ENCODE measurements at regions not wholly inside any gene's neighbourhood (a gene's known extent, or its start where the extent isn't known, plus 50 kb on each side); places are given as distances from the start of the nearest gene placed in this dataset.

- Histone ChIP-seq H3K9me3 (no peaks in the 10 kb centered on the region), H3K36me3 (no peaks in the 10 kb centered on the region), H3K27ac (no peak overlapping the region), H3K4me1 (no peaks in the 10 kb centered on the region), H3K27me3 (no peaks in the 10 kb centered on the region), H3K4me3 (no peak overlapping the region)
- DNase-seq = peak in 1 of 2 donors; percentile 24
- peak; percentile 34 to 86 for ATAC-seq (ENCODE audit: low FRiP score in 2 of 2)
- TF ChIP-seq POLR2AphosphoS5 (IDR thresholded peaks at IDR 0.05) = no peak
- no peak for TF ChIP-seq EP300 (IDR thresholded peaks at IDR 0.05)
- WGBS, 2 donors = 32 to 48% methylated on average over 4 of the region's 4 CpGs
Measured at GRCh38 chr9:117825609-117826347, 121.6 kb downstream of the TLR4 start.

GRCh38 chr9:117826837-117827236 lies 122.6 kb downstream of the TLR4 start:
- no peaks in the 10 kb centered on the region for H3K9me3 ChIP-seq
- no peaks in the 10 kb centered on the region for H3K4me1 ChIP-seq
- H3K27ac ChIP-seq = no peak overlapping the region
- 46 to 53% methylated on average over 3 of the region's 3 CpGs for WGBS, 2 donors
- ATAC-seq (ENCODE audit: low FRiP score in 2 of 2) = no peak
- no peaks in the 10 kb centered on the region for H3K27me3 ChIP-seq
- TF ChIP-seq POLR2AphosphoS5 (IDR thresholded peaks at IDR 0.05) = no peak
- no peak for TF ChIP-seq CTCF (IDR thresholded peaks at IDR 0.05)
- TF ChIP-seq POLR2A (IDR thresholded peaks at IDR 0.05) = no peak
- TF ChIP-seq EP300 (IDR thresholded peaks at IDR 0.05) = no peak
- no peaks in the 10 kb centered on the region for H3K36me3 ChIP-seq
- no peak for DNase-seq
- no peak overlapping the region for H3K4me3 ChIP-seq

- no peaks in the 10 kb centered on the region for H3K9me3 ChIP-seq
- no peak overlapping the region for H3K27ac ChIP-seq
- no peak for ATAC-seq (ENCODE audit: low FRiP score in 2 of 2)
- TF ChIP-seq POLR2AphosphoS5 (IDR thresholded peaks at IDR 0.05) (no peak), CTCF (IDR thresholded peaks at IDR 0.05) (no peak), EP300 (IDR thresholded peaks at IDR 0.05) (no peak), POLR2A (IDR thresholded peaks at IDR 0.05) (no peak)
- WGBS, 2 donors = 90 to 94% methylated on average over 7 of the region's 7 CpGs
- no peaks in the 10 kb centered on the region for H3K4me1 ChIP-seq
- H3K36me3 ChIP-seq = no peaks in the 10 kb centered on the region
- DNase-seq = no peak
- no peak overlapping the region for H3K4me3 ChIP-seq
- no peaks in the 10 kb centered on the region for H3K27me3 ChIP-seq
Measured at GRCh38 chr9:117827456-117827855, 123.3 kb downstream of the TLR4 start.

GRCh38 chr9:117828466-117828865 lies 124.3 kb downstream of the TLR4 start:
- H3K27ac ChIP-seq = no peak overlapping the region
- H3K9me3 ChIP-seq = no peaks in the 10 kb centered on the region
- H3K36me3 ChIP-seq = no peaks in the 10 kb centered on the region
- DNase-seq = no peak
- no peak for ATAC-seq (ENCODE audit: low FRiP score in 2 of 2)
- H3K27me3 ChIP-seq = no peaks in the 10 kb centered on the region
- no peak overlapping the region for H3K4me3 ChIP-seq
- no peaks in the 10 kb centered on the region for H3K4me1 ChIP-seq
- TF ChIP-seq EP300 (IDR thresholded peaks at IDR 0.05) (no peak), CTCF (IDR thresholded peaks at IDR 0.05) (no peak), POLR2AphosphoS5 (IDR thresholded peaks at IDR 0.05) (no peak), POLR2A (IDR thresholded peaks at IDR 0.05) (no peak)

GRCh38 chr9:117835798-117836197 lies 131.6 kb downstream of the TLR4 start:
- ATAC-seq (ENCODE audit: low FRiP score in 2 of 2) = no peak
- TF ChIP-seq EP300 (IDR thresholded peaks at IDR 0.05) = no peak
- no peak for TF ChIP-seq POLR2AphosphoS5 (IDR thresholded peaks at IDR 0.05)
- TF ChIP-seq CTCF (IDR thresholded peaks at IDR 0.05) = no peak
- TF ChIP-seq POLR2A (IDR thresholded peaks at IDR 0.05) = no peak
- Histone ChIP-seq H3K36me3 (no peaks in the 10 kb centered on the region), H3K4me1 (no peaks in the 10 kb centered on the region), H3K9me3 (no peaks in the 10 kb centered on the region), H3K4me3 (no peak overlapping the region), H3K27me3 (no peaks in the 10 kb centered on the region), H3K27ac (no peak overlapping the region)
- WGBS, 2 donors = 89 to 93% methylated on average over 1 of the region's 1 CpG
- no peak for DNase-seq

Data from upper lobe of left lung (tissue), 6 donors.